GM18498 (cell line): ENCODE measurements at regions not wholly inside any gene's neighbourhood (a gene's known extent, or its start where the extent isn't known, plus 50 kb on each side); places are given as distances from the start of the nearest gene placed in this dataset.
"Not testable (repeated sequence)": the region's sequence is repeated elsewhere in the genome, so short reads cannot be mapped to it uniquely, and the experiment has no call there.

ENCODE experiments used
- ATAC-seq: cut with Tn5 transposase; IDR thresholded peaks from one replicate; pipeline ENCODE4 v1.9.1; 2021; ENCODE audit warnings: mild to moderate bottlenecking, moderate library complexity; ENCODE audit not compliant: unreplicated experiment

DNA sequence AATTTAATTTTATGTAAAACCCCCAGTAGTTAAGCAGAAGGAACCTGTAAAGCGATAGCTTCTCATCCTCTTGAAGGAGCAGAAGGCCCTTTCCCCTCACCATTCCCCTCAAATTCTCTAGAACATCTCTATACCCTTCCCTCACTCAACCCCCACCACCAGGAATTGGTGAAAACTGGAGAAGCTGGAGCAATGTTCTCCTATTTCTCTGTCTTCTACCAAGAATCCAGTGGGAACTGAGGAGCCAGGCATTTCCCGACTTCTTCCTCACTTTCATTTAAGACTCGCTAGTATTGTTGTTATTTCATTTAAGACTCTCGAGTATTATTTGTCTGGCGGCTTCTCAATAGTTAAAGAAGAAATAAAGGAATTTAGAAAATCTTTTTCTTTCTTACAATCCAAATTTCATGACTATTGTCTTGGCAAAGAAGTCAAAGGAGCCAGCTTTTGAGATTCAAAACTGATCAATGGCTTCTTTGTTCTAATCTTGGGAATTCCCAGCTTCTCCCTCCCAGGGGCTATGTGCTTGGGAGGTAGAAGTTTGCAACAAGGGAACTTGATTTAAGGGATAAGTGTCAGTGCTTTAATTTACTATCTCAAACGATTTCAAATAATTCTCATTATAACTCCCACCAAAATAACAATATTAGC lies 253.3 kb upstream of the ADGRL2 start:
- ATAC-seq = no peak

GRCh38 chr1:81545734-81546133 lies 255.0 kb upstream of the ADGRL2 start:
- ATAC-seq = no peak

GRCh38 chr1:81543764-81544163 lies 257.0 kb upstream of the ADGRL2 start:
- no peak for ATAC-seq

DNA sequence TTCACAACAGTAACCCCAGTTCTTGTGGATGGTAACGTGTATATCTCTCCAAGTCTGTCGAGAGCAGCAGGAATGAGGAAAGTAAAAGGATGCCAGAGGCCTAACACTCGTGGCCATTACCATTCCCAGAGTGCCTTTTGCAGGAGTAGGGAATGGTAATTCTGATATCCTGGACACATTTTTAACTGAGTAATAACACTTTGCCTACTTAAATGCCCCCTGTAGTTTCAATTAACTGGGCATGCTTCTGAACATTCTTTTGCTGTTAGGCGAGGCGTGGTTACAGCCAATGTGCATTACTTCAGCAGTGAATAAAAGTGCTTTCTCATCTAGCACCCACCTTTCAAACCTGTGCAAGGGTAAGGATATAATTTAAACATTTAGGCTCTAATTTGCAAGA lies 258.5 kb upstream of the ADGRL2 start:
- no peak for ATAC-seq

DNA sequence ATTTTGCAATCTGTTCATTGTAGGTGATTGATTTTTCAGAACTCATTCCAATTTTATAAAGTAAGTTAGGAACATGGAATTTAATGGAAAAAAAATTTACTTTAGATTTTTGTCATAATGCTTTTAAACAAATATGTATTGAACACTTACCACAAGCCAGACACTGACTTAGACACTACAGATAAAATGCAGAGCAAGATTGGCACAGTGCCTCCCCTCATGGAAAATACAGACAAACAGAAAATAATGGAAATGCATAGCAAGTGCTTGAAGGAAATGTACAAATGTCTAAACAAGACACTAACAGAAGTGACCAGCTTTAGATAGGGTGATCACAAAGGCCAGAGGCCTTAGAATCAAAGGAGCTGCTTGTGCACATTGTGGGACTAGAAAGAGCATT lies 260.5 kb upstream of the ADGRL2 start:
- ATAC-seq = no peak

DNA sequence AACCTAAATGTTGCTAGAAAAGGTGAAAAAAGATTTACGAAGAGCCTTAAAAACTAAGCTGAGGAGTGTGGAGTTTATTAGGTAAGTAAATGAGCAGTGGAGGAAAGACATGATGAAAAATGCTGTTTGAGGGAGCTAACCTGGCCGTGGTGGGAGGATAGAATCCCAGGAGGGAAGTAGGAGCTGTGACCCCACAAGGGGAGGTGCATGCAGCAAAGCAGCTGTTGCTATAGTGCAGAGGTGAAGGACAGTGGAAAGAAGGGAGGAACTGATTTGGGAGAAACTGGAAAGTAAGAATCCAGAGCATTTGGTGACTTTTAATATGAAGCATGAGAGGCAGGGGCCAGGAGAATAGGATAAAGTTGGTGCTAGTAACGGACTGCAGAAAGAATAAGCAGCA lies 271.7 kb upstream of the ADGRL2 start:
- no peak for ATAC-seq

GRCh38 chr1:81525085-81525484 lies 275.6 kb upstream of the ADGRL2 start:
- ATAC-seq = no peak

- ATAC-seq = no peak
These were observed 280.7 kb upstream of the ADGRL2 start for GRCh38 chr1:81519987-81520386.

DNA sequence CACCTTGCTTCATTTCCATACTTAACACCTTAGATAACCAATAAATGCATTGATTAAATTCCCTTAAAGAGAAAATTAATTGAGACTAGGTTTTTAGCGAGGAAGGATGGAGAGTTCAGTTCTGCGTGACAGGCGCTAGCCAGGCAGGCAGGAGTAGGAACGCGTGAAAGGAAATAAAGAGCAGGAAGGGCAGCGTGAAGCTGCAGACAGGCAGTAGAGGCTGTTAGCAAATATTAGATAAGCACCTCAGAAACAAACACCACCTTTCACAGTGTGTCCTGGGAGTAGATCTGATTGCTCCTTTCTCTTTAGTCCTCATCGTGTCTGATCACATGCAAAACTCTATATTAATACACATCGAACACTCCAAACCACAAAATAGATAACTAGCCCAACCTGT lies 282.7 kb upstream of the ADGRL2 start:
- ATAC-seq = no peak

DNA sequence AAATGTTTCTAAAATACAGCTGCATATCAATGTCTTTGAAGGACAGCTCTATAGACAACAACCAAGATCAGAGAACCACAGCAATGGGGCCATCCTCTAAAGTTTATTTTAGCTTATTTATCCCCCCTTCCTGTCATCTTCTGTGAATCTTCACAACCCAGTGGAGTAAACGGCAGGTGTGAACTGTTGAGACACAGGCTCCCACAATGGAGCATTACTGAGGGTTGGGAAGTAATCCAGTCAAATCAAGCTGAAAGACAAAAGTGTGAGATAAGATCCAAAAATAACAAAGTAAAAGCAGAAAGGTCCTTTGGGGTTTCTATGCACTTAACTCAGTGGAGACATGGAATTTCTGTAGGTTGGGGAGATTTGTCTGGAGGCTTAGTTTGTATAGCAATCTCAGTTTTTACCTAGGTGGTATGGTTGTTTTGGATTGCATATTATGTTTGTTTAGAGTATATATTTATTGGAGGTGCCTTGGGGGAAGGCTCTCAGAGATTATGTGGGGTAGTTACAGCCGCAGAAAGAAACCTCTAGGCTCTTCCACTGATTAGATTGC lies 286.9 kb upstream of the ADGRL2 start:
- ATAC-seq = no peak

DNA sequence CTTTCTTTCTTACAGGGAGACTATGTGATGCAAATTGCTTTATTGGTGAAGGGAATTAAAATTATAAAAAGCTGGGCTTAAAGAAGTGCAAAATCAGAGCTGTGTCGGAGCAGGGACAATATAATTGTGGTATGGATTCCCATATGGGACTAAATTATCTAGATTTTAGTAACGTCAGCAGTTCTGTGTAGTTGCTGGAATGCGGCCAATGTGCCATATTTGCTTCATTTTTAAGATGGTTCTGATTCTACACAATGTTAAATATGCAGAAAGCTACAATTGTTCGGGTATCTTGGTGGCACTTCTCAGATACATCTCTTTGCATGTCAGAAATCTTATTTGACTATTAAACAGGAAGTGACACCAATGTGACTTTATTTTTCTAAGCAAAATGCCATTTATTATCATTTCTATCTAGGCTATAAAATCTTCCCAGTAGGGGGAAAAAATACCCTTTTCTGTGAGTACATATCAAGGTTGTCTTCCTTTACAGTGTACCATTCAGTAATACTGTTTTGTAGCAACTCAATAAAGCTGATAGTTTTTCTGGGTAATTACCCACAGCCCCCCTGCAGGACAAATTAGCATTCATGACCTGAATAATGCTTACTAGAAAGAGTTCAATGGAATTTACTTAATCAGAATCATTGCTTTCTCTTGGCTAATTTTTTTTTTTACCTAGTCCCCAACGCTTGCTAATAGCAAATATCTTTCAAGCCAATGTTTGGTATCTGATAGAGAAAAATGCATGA lies 288.3 kb upstream of the ADGRL2 start:
- no peak for ATAC-seq

GRCh38 chr1:81511281-81511680 lies 289.5 kb upstream of the ADGRL2 start:
- no peak for ATAC-seq

DNA sequence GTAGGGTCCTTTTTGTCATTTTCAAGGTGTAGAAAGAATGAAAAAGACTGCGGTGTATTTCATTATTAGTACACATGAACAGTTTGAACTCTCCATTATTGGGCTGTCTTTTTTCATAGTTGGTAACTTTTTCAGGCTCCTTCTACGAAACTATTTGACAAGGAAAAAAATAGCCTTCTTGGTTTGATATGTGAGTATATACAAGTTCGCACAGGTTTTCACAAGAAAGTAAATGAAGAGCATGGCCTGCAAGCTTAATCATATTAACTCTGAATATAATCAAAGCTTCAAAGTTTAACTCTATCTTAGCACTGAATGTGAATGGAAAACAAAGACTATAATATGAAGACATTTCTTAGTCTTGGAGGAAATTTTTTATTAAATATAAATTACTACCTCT lies 290.0 kb upstream of the ADGRL2 start:
- ATAC-seq = no peak

- ATAC-seq = no peak
These were observed 291.1 kb upstream of the ADGRL2 start for GRCh38 chr1:81509594-81509993.

GRCh38 chr1:81506699-81507098 lies 294.0 kb upstream of the ADGRL2 start:
- ATAC-seq = no peak

DNA sequence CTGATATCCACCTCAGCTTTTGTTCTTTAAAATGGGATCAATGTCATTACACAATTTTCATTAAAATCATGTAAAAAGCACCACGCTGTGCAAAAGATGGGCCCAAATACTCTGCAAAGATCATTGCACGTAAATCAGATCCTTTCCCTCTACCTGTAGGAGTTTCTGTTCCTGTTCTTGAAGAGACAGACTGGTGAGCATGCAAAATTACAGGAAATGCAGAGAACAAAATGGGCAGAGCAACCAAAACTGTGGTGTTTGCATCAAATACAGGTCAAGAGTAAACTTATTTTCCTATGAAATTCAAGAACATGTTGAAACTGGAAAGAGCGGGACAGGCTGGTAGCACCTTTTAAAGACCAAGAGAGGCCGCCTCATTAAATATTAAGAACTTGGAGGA lies 294.9 kb upstream of the ADGRL2 start:
- peak; percentile 91 for ATAC-seq

- ATAC-seq = not testable (repeated sequence)
These were observed 295.9 kb upstream of the ADGRL2 start for GRCh38 chr1:81504820-81505219.

GRCh38 chr1:81502705-81503104 lies 298.0 kb upstream of the ADGRL2 start:
- not testable (repeated sequence) for ATAC-seq

DNA sequence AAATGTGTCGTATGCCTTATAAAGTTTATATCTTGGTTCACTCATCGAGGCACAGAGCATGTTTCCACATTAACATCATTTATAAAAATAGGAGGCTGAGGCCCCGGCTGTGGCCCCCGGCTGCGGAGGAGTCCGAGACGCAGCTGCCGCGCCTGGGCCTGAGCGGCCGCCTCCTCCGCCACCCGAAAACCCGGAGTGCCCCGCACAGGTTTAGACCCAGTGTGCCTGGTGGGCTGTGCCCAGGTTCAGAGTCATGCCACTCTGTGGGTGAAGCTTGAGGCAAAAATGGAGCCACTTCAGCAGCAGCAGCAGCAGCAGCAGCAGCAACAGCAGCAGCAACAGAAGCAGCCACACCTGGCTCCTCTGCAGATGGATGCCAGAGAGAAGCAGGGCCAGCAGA lies 299.2 kb upstream of the ADGRL2 start:
- not testable (repeated sequence) for ATAC-seq

- no peak for ATAC-seq
These were observed 301.2 kb upstream of the ADGRL2 start for GRCh38 chr1:81499487-81499886.

- ATAC-seq = no peak
These were observed 302.0 kb upstream of the ADGRL2 start for GRCh38 chr1:81498471-81499462.
